Sigmoid colon (tissue), 4 donors: ENCODE measurements at regions not wholly inside any gene's neighbourhood (a gene's known extent, or its start where the extent isn't known, plus 50 kb on each side); places are given as distances from the start of the nearest gene placed in this dataset.

Experiments used
- POLR2A ChIP-seq, 2 donors: fragments of 450-650 bp; IDR thresholded peaks; one replicate each; pipeline ENCODE4 v1.6.1; 2016; ENCODE audit warnings: antibody characterized with exemption in 2 of 2, mild to moderate bottlenecking in 2 of 2, moderate library complexity in 2 of 2
- POLR2AphosphoS5 ChIP-seq, 4 donors: sonication (generic); formaldehyde crosslinking; IDR thresholded peaks; one replicate each; pipeline ENCODE4 v1.6.1; 2017; ENCODE audit warnings: antibody characterized with exemption in 4 of 4

GRCh38 chr15:39430389-39430788 is 150.5 kb upstream of the THBS1 start:
- TF ChIP-seq POLR2A (IDR thresholded peaks at IDR 0.05) (no peak), POLR2AphosphoS5 (IDR thresholded peaks at IDR 0.05) (no peak)
